ENCODE measurements at regions not wholly inside any gene's neighbourhood (a gene's known extent, or its start where the extent isn't known, plus 50 kb on each side); places are given as distances from the start of the nearest gene placed in this dataset.

DNA sequence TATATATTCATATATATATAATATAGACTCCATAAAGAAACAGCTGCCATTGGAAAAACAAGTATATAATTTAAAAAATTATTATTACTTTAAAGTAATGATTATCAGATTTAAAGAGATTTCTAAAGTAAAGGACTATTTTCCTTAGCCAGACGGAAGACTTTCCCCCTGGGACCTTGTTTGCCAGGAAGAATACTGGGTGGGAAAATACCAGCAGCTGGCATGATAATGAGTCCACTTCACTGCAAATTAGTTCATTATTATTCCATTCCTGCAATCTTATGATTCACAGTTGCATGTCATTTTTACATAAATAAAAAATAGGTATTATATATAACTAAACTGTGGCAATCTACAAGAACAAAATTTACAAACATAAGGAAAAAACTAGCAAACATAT lies 339.8 kb upstream of the CDH7 start:
- TF ChIP-seq EZH2phosphoT487 (IDR thresholded peaks at IDR 0.05; ENCODE audit: borderline replicate concordance, low read length) (no peak), CTCF (conservative IDR thresholded peaks at IDR 0.05; ENCODE audit: low read depth, low read length) (no peak)

Data from PC-3 (cell line).